GM21717 (cell line): ENCODE measurements at regions not wholly inside any gene's neighbourhood (a gene's known extent, or its start where the extent isn't known, plus 50 kb on each side); places are given as distances from the start of the nearest gene placed in this dataset.
"Not testable (repeated sequence)": the region's sequence is repeated elsewhere in the genome, so short reads cannot be mapped to it uniquely, and the experiment has no call there.

Experiments
- ATAC-seq: cut with Tn5 transposase; IDR thresholded peaks from one replicate; pipeline ENCODE4 v1.9.1; 2021; ENCODE audit warnings: mild to moderate bottlenecking, moderate library complexity; ENCODE audit not compliant: unreplicated experiment

DNA sequence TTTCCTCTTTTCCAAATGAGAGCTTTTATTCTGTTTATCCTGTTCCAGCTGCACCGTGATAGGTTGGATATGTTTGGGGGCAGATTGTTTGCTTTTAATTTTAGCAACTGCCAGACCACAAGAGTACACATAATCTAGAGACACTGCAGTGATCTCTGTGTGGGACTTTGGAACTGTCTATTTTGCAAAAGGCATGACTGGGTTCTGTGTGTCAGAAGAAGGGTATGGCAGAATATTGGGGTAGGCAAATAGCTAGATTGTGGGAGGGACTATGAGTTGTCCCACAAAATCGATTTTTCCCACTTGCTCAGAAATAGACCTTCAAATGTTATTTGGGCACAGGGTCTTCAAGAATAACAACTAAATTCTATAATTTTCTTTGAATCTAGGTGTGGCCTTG, 275.9 kb upstream of the KITLG start:
- no peak for ATAC-seq

DNA sequence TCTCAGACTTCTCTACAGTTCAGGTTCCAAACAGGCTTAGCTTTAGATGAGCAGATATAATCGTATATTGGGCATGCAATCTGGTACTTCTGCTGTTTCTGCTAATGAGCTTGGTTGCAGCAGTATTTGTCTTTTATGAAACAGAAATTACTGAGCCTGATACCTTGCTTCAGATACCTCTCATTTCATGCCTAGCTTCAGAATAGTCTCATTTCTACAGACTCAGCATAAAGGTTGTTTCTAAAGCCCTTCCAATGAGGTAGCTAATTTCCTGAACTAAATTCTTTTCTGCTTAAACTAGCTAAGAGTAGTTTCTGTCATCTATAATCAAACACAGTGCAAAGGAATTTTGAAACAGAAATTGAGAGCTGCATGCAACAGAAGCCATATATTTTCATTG, 275.0 kb upstream of the KITLG start:
- no peak for ATAC-seq

DNA sequence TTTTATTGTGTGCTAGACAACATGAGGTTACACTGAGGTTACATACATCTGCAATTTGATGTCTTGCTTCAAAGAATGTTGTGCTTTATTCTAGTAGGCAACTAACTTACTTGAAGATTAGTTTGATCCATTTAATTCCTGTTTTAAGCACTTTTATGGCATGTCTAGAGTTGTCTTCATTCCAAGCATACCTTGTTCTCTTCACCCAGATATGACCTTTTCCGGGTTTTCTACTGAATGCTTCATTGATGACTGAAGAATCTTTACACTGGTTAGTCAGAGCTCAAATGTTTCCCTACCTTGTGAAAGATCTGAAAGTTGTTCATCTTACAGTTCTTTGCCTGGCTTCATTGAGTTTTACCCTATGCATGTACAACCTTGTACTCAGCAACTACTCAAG, 274.0 kb upstream of the KITLG start:
- ATAC-seq, result no peak

DNA sequence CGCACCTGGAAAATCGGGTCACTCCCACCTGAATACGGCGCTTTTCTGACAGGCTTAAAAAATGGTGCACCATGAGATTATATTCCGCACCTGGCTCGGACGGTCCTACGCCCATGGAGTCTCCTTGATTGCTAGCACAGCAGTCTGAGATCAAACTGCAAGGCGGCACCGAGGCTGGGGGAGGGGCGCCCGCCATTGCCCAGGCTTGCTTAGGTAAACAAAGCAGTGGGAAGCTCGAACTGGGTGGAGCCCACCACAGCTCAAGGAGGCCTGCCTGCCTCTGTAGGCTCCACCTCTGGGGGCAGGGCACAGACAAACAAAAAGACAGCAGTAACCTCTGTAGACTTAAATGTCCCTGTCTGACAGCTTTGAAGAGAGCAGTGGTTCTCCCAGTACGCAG, 267.0 kb upstream of the KITLG start:
- ATAC-seq, result not testable (repeated sequence)

DNA sequence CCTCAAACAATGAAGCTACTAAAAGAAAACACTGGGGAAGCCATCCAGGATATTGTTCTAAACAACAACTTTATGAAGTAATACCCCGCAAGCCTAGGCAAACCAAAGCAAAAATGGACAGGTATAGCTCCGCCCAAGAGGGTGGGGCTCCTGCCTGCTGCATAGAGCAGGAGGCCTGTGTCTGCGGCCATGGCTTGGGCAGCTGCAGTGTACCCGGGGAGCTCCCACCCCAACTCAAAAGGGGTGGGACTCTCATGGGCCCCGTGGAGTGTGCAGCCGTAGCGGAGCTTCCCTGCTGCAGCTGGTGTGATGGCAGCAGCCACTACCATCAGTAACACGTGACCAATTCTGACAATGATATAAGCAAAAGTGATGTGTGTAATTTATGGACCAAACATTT, 264.2 kb upstream of the KITLG start:
- ATAC-seq, result no peak

DNA sequence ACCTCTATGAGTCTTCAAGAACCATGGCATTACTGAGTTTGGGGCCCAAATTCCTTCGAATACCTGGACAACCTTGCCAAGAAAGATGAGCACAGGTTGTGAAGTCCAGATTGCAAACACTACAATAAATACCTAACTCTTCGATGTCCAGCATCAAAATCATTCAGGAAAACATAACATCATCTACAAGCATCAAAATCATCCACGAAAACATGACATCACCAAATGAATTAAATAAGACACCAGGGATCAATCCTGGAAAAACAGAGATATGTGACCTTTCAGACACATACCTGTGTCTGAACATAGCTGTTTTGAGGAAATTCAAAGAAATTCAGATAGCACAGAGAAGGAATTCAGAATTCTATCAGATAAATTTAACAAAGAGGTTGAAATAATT, 262.0 kb upstream of the KITLG start:
- ATAC-seq, result no peak

DNA sequence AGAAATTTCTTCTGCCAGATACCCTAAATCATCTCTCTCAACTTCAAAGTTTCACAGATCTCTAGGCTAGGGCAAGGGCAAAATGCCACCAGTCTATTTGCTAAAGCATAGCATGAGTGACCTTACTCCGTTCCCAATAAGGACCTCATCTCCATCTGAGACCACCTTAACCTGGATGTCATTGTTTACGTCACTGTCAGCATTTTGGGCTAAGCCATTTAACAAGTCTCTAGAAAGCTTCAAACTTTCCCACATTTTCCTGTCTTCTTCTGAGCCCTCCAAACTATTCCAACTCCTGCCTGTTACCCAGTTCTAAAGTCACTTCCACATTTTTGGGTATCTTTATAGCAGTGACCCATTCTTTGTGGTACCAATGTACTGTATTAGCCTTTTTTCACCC, 259.2 kb upstream of the KITLG start:
- ATAC-seq, result no peak

DNA sequence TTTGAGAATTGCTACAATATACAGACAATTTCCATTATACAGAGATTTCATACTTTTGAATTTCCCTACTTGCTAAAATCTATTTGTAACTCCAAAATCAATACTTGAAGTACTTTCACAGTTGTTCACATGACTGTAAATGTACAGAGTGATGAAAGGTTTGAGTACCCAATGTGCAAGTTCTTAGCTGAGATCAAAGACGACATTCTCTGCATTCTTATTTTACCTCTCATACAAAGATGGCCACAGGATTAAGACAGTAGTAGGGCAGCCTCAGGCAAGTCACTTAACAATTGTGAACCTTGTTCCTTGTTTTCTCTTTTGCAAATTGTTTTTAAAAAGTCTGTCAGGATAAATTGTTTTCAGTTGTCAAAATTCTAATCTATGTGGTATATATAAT, 255.9 kb upstream of the KITLG start:
- ATAC-seq, result no peak

DNA sequence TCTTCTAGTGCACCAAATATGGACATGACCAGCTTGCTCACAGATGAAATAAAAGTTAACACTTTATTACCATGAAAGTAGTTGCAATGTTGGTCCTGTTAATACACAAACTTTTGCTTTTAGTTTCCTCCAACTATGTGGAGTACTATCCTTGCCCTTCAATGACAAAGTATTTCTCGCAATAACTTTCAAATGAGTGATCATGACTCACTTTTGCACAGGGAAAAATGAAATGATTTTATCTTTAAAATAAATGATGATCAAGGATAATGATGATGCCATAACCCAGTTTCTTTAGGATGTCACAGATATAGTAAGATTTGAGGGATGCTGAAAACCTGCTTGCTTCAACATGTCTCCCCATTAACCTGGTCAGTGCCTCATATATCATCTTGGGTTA, 254.0 kb upstream of the KITLG start:
- ATAC-seq, result no peak

DNA sequence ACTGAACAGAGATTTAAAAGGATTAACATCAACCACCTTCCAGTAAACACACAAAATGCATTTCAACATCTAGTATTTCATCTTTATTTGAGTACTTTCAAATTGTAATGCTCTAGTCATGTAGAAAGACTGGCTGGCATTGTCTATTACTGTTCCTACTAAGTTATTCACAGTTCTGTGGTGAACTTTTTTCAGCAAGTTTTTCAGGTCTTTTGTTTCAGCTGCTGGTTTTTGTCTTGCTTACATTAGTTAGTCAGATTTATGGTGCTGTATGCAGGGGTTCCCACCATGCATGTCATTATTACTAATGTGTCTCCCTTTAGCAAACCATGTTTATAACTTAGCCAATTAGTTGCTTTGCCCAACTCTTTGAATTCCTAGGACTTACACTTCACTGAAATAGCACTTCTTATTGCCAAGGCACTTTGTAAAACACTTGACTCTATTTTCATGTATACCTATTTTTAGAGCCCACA, 253.4 kb upstream of the KITLG start:
- ATAC-seq, result no peak

DNA sequence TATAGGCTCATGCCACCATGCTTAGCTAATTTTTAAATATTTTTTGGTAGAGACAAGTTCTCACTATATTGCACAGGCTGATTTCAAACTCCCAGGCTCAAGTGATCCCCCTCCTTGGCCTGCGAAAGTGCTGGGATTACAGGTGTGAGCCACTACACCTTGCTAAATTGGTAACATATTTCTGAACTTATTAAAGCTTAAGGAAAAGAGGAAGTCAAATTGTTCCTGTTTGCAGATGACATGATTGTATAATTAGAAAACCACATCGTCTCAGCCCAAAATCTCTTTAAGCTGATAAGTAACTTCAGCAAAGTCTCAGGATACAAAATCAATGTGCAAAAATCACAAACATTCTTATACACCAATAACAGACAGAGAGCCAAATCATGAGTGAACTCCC, 248.3 kb upstream of the KITLG start:
- ATAC-seq, result not testable (repeated sequence)

DNA sequence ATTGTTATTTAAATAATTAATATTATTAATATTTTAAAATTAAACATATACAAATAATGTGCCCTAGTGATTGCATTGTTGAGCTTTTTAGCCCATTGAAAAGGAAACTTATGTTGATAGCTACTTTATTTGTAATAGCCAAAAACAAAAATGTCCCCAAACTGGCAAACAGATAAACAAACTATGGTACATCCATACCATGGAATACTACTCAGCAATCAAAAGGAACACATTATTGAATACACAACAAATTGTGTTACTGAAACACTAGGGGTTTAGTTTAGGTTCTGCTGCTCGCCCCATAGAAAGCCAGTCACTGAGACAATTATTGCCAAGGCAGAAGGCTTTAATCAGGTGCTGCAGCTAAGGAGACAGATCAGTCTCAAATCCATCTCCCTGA, 239.7 kb upstream of the KITLG start:
- no peak for ATAC-seq

DNA sequence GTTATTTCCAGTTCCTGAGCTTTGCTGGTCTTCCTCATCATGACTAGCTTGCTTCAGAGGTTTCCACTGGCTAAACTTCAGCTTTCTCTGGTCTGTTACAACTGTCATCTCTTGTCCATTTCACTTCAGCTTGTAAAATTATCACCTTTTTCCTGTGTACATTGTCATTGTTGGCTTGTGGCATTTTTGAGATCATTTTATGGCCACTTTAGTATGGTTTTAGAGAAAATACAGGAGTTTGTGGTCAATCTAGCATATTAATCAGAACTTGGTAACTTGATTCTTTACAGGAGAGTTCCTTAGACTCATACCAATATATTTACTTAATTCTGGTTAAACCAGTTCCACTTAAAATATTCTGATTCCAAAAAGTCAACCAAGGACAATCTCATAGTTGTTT, 235.9 kb upstream of the KITLG start:
- no peak for ATAC-seq

DNA sequence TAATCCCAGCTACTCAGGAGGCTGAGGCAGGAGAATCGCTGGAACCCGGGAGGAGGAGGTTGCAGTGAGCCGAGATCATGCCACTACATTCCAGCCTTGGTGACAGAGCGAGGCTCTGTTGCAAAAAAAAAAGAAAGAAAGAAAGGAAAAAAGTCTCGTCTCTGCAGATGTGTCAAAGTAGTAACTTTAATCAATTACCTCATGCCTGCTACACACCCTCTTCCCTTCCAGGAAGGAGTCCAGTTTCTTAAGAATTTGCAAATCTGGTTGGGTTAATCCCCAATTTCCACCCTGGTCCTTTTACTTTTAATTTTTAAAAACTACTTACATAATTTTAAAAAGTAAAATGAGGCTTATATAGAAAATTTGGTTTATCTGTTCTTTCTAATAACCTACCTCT, 234.5 kb upstream of the KITLG start:
- no peak for ATAC-seq

DNA sequence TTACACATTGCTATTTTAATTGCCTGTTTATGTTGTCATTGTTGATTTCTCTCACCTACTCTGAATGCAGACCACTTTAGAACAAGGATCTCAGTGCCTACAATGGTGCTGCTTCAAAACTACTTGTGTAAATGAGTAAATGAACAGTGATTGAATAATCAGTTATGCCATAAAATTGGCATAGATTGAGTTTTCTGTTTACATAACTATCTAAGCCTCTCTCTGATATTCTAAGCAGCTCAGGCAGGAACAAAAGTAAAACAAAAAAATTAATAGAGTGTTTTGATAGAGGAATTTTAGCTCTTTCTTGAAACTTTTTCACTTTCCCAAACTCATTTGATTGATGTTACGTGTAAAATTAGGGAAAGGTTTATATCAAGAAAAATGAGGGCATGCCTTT, 232.3 kb upstream of the KITLG start:
- no peak for ATAC-seq

DNA sequence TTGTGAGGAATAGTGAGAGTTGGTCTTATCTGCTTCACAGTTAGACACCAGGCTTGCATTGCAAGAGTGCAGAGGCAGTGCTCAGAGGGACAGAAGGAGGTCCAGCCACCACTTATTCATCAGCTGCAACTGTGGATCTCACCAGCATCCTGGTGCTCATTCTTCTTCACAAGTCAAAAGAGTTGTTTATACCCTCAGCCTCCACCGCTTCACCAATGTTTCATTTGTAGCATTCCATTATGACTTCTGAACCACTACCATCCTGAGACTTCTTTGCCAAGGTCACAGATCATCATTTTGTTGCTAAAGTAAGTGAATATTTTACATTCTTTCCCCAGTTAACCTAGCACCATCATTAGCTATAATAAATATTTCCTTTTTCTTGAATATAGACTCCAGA, 230.5 kb upstream of the KITLG start:
- ATAC-seq, result no peak

DNA sequence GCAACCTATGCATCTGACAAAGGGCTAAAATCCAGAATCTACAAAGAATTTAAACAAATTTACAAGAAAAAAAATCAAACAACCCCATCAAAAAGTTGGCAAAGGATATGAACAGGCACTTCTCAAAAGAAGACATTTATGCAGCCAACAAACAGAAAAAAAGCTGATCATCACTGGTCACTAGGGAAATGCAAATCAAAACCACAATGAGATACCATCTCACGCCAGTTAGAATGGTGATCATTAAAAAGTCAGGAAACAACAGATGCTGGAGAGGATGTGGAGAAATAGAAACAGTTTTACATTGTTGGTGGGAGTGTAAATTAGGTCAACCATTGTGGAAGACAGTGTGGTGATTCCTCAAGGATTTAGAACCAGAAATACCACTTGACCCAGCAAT, 229.6 kb upstream of the KITLG start:
- not testable (repeated sequence) for ATAC-seq

DNA sequence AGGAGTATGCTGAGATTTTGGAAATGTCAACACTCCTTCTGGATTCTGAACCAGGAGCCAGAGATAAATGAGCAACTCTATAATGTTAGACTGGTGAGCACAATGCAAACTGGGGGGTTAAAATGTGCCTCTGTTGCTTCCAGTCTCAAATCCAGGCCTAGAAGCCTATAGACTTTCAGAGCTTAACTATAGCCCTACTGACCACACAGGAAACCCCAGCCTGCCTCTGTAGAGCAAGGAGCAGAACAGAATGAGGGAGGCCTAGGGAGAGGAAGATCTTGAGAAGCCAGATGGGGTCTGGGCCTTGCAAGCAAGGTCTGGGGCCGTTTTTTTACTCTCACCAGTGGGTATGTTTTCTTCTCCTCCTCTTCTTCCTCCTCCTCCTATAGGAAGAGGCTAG, 225.4 kb upstream of the KITLG start:
- no peak for ATAC-seq

DNA sequence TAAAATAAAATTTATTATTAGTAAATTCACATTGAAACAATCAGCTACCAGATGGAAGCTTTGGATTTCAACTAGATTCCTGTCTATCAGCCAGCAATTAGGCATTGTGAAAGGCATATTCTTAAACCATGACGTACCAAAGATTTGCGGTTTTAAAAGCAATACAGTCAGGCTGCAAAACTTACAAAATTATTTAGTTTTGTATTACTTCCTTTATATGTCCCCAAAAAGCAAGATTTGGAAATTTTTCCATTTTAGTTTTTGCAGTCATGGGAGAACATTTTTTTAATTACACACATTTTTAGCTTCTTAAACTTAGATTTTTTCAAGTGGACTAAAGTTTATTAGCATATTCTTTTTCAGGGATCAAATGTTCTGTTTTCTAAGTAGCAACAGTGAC, 225.0 kb upstream of the KITLG start:
- no peak for ATAC-seq

DNA sequence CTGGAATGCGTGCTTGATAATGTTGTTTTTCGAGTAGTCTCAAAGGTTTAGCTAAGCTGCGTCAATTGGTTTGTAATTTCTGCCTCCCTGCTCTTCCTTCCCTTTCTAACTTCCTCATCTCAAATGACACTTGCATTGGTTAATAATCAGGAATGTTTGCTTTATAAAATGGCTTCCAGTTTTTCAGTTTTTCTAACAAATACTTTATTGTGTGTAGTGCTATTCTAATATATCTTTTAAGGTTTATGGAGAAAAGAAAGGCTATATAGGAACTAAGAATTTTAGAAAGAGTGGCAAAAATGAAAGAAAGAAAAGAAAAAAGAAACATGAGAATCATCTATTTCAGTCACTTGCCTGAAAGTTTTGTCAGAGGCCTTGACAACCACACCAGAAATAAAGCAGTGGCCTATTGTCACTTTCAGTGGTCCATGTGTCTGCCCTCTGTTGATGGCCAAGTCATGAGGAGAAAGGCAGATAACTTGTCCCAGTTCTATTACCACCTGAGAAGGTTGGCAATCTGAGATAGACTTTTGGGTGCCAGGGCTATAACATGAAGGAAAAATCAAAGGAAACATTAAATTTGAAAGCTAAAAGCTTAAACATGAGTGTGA, 221.9 kb upstream of the KITLG start:
- no peak for ATAC-seq

DNA sequence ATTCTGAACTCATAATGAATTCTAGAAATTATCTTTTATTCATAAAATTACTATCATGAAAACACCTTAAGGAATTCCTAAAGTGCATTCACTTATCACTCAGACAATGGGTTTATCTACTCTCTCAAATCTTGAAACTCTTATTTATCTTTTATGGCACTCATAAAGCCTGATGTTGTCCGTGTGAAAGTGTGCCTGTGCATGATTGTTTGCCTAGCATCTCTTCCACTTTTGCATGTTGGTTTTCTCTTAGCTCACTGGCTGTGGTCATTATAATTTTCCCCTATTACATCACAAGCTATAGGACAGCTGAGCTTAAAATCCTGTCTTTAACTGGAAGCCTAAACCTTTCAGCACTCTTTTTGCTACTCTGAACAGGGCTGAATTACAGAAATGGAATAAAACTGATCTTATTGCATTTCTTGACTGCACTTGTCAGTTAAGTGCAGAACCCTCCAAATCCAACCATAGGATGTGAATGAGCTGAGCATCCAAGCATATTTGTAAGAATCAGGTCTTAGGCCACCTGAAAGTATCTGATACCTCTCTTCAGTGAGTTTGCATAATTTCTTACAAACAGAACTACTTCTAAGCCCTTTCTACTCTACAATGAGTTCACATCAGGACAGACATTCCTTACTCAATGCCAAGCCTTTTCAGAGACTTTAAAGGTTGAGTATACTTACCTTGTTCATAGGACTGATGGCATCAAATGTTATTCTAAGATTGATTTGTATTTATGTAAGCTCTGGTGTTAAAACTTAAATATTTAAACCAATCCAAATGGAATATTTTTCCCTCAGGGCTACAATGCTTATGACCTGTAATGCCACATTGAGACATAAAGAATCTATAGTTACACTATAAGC, 221.2 kb upstream of the KITLG start:
- ATAC-seq, result no peak

DNA sequence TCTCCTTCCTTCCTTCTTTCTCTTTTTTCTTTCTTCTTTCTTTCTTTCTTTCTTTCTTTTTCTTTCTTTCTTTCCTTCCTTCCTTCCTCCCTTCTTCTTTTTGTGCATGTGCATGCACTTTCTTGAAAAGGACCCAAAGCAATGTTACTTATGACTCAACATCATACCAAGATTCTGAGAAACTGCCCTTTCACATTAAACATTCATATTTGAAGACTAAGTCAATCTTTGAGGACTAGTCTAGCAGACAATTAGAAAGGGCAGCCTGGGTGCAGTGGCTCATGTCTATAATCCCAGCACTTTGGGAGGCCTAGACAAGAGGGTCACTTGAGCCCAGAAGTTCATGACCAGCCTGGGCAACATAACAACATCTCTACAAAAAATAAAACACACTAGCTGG, 212.8 kb upstream of the KITLG start:
- no peak for ATAC-seq

DNA sequence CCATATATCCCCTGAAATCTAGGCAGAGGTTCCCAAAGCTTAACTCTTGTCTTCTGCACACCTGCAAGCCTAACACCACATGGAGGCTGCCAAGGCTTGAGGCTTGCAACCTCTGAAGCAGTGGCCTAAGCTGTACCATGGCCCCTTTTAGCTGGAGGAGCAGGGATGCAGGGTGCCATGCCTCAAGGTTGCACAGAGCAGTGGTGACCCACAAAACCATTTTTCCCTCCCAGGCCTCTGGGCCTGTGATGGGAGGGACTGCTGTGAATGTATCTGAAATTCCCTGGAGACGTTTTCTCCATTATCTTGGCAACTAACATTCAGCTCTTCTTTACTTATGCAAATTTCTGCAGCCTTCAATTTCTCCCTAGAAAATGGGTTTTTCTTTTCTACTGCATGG, 210.0 kb upstream of the KITLG start:
- no peak for ATAC-seq
